ENCODE measurements at regions not wholly inside any gene's neighbourhood (a gene's known extent, or its start where the extent isn't known, plus 50 kb on each side); places are given as distances from the start of the nearest gene placed in this dataset.

DNA sequence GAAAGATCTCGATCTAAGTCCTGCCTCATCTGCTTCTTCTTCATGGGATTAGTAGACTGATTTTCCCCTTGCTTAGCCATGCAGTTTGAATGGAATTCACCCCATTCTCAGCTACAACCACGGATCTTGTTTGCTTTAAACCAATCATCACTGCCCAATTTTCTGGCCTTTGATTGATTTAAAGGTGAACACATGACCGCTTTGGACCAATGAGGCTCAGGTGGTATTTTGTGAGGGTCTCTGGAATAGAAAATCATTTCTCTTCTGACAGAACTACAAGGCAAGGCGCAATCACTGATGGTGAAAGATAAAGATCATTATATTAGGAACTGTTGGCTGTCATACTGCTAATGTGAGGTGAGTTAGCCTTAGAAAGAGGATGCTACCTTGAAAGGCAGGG, 213.0 kb upstream of the PLEKHG7 start:
- DNase-seq: no peak

DNA sequence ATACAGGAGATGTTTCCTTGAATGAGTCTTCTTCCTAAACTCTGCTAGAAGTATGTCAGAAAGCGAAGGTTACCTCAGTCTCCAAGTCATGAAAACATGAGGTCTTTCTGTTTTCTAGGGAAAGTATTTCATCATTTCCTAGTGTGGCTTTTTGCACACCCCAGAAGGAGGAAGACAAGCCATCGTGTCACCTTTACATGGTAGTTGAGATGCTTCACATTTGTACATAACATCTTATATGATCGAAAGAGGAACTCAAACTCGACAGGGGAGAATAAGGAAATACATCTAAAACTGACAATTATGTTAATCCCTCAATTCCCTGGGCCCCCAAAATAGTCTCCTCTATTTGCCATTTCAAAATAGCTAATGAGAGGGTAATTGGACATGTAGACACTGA, 214.1 kb upstream of the PLEKHG7 start:
- no peak for DNase-seq

DNA sequence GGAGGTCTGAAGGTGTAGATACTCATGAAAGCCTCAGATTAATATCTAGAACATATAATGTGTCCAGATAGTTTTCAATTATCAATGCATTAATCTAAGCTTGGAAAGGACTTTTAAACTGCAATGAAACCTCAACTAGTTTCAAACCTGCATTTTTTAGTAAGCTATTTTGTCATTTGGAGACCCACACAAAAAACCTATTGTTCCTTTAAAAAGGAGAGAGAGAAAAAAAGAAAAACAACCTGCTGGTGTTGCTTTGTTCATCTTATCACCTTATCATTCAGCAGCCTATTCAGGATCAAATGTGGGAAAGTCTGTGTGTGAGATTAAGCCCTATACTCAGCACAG, 215.7 kb upstream of the PLEKHG7 start:
- DNase-seq: no peak

DNA sequence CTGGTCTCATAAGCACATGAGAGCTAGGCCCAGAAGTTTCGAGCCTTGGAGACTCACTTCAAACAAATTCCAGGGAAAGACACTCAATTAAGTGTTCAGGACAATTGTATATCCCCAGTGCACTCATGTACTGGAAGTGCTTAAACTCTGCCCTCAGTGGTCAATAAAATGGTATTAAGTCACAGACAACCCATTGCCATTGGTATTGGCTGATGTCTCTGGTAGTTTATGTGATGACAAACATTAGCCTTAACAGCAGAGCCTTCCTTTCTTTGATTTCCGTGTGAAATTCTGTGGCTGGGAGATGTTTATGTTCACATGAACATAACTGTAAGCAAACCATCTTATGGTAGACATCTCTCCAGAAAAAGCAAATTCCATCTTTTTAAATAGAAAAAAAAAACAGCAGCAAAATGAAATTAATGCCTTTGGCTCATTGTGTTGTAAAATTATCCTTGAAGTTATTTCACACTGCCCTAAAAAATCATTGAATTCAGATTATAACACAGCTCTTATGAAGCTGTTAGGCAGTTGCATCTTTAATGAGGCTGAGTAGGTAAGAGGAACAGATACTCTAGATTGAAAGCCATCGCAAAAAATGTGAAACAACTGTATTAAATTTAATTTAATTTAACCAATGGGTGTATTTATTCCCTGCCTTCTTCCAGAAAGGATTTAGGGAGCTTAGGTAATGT, 216.2 kb upstream of the PLEKHG7 start:
- DNase-seq: no peak

DNA sequence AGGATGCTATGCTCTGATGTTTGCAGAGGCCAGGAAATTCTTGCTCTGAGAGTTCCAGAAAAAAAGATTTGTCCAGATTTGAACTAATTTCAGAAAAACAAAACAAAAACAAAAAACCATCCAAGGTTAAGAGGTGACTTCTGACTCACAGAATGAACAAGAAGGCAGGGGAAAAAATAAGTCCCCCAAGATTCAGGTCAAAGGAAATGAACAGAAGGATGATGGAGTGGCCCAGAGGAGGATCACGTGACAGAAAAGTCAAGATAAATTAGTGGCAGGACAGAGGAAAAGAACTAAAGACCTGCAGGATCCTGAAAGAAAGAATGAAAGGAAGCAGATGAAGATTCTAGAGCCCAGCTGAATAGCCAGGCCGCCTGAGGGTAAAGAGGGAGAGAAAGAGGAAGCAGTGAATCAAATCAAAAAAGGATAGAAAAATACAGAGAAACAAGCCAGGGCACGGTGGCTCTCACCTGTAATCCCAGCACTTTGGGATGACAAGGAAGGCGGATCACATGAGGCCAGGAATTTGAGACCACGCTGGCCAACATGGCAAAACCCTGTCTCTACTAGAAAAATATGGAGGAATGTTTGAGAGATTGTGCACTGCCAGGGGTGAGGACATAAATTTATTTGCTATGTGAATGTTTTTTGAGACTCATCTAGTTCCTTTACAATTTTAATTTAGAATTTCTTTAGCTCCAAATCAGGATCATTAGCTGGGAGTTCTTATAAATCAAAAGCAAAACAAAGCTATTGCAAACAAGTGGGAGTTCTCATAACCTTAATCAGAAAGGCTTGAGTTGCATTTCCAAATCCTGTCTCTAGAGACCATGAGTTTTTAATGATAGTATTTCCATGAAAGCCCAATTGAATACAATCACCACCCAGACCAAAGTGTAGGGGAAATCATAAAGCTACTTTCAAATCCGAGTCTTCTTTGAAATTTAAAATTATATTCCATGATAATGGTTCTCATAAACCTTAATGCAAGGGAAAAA, 217.1 kb upstream of the PLEKHG7 start:
- DNase-seq: no peak

DNA sequence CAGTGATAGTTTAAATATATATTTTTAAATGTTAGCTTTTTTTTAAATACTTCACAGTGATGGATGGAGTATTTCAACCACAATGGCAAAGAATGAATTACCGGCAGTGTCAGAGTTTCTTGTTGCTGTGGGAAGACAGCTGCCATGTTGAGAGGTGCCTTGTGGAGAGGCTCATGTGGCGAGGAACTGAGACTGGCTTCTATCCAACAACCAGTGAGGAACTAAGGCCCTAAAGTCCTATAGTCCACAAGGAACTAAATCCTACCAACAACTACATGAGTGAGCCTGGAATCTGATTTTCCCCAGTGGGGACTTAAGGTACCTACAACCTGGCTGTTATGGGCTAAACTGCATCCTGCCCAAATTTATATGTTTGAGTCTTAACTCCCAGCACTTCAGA, 220.2 kb upstream of the PLEKHG7 start:
- no peak for DNase-seq

DNA sequence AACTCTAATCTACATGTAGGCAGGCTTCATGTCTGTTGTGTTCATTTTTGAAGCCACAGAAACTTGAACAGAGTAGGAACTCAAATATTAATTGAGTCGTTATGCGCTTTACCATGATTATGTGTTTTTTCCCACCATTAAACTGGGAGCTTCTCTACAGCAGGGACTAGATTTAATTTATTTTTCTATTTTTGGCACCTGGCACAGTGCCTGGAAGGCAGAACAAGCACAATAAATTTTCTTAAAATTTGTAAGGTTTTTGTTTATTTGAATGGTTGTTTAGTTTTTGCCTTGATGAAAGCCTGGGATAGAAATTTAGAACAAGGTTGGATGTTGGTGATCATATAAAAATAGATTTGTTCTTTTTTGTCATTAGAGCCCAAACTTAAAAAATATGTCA, 221.7 kb upstream of the PLEKHG7 start:
- DNase-seq: no peak

DNA sequence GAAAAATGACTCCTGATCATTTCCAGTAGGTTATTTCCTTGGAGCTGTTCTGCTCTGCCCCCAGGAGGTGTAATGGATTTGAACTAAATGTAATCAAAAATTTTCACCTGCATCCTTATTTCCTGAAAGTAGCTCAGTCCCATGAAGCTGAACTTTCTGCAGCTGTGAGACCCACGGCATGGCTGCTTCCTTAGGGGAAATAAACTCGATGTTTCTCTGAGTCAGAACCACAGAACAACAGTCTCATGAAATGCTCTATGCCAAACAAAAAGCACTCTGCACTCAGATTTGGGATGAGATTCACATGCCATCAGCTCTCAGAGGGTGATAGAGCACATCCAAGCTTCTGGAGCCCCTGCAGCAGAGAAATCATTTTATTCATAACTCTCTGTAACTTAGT, 224.1 kb upstream of the PLEKHG7 start:
- no peak for DNase-seq

DNA sequence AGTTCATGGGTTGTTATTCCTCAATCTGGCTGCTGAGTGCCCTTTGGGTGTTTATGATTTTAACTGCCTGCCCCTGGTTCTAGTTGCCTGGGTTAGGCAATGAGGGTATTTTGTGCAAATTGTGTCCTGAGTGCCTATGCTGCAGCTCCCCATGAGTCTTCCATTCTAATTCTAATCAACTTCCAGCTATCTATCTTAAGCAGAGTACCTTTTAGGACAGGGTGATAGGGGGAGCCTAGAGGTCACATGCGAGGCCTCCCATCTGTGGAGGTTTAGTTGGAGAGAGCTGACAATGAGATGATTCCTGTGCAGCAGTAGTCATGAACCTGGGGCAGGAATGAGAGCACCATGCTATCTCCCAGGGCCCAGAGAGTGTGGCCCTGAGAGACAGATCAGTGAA, 225.9 kb upstream of the PLEKHG7 start:
- DNase-seq: no peak

DNA sequence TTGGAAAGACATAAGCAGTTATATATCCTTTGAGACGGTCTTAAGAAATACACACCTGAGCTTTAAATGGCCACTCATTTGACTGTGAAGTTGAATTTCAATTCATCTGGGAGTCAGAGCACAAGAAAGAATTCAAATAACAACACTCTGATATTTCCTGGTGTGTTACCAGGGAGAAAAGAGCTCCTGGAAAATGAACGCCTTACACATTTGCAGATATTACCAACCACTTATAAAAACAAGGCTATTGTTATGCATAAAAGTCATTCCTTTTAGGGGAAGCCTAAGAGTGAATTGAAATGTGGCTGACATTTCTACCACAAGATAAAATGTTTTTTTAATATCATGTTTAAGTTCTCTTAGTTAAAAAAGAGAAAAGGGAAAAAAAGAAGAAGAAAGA, 229.2 kb upstream of the PLEKHG7 start:
- no peak for DNase-seq

DNA sequence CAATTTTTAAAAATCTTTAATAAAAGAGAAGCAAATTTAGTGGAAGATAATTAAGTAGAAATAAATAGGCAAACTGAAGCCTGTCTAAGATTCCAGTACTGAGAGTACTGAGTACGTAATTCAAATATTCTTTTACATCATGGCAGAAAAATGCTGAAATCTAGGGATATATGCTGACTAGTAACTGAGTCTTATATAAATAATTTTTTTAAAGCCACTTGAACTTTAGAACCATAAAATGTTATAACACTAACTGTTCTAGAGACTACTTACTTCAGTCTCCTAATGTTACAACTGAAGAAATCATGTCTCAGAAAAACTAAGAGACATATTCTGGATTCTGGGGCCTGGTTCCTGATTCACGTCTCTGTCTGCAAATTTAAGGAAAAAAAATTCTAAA, 230.6 kb upstream of the PLEKHG7 start:
- DNase-seq: no peak

DNA sequence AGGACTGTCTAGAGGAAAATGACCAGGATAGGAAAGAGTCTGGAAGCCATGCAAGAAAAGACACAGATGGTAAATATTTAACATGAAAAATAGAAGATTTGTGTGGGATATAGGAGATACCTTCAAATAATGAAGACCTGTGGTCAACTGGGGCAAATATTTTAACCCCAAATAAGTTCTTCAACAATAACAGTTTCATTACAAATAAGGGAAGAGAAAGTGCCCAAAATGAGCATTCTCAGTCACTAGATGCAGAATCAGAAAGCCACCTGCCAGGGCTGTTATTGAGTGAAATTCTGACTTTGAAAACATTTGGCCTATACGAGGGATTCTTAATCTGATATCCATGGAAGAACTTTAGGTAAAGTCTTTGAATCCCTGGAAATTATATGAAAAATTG, 231.2 kb upstream of the PLEKHG7 start:
- no peak for DNase-seq

DNA sequence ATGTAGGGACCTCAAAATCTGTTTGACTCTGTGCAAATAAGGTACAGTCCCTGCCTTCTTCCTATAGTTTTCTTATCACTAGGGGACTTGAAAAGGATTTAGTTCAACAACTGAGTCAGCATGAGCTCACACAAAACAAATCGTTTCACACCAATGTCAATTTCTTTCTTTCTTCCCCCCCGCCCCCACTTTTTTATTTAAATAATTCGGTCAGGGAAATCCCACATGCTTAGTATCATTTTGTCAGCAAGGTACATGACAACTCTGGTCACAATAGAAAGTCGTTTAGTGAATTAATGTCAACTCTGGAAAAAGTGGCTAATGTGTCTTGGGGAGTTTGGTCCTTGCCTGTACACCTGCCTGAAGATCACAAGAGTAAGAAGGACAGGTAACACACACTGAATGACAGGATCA, 232.2 kb upstream of the PLEKHG7 start:
- DNase-seq: no peak

DNA sequence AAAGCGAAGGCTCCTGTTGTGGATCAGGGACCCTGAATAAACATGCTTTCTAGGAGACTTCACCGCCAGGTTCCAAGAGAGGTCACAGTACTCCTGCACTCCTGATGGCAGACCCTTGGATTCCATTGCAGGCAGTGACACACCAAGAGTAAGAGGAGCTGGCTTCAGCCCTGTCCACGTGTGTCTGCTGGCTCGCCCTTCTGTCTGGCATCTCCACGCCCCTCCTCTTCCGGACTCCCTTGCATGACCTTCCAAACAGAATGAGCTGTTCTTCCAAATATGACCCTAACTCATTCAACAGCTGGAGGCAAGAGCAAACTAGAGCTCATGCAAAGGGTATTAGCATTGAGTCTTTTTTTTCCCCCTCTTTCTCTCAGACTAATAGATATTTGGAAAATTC, 233.0 kb upstream of the PLEKHG7 start:
- DNase-seq: no peak

DNA sequence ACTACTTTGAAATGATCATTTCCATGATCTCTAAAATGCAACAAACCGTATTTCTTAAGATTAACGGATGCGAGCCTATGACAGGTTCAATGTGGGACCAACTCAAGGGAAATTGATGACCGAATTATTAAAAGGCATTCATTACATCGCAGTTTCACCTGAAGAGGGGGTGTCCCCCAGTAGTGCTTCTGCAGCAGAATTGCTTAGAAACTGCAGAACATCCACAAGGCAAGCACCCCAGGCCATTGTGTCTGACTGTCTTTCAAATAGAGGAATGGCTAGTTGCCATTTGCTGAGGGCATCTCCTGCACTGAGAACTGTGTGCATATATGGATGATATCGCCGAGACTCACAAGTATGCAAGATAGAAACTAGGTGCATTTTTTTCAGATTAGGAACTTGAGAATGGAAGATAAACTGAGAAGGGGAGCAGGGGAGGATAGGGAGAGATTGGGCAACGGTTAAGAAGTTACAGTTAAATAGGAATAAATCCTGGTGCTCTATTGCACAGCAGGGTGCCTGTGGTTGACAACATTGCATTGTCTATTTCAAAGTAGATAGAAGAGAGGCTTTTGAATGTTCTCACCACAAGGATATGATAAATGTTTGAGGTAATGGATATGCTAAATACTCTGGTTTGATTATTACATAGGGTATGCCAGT, 234.3 kb upstream of the PLEKHG7 start:
- DNase-seq: no peak

DNA sequence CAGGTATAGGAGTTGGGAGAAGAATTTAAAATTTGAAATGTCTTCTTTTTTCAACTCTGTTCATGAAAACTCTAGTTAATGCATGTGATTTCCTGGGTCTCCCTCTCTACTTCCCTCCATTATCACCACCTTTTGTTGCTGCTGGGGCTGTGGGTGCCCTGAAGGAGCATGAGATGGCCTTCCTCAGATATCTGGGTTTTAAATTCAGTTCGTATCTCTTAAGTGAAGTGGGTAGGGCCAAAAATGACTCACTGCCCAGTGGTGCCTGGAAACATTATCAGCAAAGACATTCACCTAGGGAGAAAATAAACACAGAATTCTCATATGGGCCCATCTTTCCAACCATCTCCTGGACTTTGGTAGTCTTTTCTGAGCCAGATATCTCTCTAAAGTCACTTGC, 234.9 kb upstream of the PLEKHG7 start:
- DNase-seq: no peak

DNA sequence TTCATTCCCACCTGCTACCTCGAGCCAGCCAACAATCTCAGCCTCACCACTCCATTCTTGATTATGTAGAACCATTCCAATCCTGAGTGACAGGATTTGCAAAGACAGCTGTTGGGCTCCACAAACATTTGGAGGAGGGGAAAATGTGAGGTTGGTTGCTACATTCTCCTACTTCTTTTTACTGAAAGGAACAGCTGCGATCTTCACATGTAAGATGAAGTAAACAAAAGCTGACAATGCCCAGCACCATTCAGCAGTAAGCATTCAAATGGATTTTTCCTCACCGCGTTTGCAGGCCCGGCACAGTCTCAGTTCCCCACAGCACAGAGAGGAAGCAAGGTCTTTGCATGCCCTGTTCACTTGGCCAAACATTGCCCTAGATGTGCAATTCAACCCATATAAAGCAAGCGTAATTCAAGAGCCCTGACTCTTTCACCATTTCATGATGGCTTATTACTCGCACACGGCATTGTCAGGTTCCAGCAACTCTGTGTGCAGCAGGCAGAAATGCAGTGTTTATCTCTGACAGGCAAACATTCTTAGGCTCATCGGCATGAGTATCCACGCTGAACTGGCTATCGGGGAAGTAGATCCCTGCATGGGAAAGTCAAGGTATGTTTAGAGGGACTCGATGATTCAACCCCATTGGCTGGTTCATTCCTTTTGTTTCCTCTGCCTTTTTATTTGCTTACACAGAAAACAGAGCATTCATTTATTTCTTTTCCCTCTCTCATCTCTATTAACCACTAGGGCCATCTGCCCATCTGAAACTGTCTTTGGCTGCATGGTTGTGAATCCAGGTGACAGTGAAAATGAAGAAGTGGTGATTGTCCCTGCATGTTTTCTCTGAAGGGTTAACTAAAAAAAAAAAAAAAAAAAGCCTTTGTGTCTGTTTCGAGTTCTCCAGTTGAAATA, 236.1 kb upstream of the PLEKHG7 start:
- DNase-seq: peak; percentile 70

DNA sequence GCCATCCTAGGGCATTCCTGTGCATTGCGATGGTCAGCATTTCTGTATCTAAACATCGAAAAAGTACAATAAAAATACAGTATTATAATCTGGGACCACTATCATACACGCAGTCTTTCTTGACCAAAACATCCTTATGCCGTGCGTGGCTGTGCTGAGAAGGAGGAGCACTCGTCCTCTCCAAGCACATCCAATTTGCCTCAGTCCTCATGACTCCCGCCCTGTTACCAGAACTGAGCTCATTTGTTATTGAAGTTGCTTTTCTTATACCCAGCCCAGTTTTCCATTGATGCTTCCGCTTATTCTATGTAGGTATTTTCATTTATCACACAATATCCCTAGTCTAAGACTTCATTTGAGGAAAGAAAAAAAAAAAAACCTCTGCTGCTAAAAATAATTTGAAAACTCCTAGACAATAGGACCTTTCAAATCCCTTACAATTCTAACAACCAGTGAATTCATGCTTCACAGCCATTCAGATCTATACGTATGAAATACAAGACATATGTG, 236.9 kb upstream of the PLEKHG7 start:
- DNase-seq: no peak

DNA sequence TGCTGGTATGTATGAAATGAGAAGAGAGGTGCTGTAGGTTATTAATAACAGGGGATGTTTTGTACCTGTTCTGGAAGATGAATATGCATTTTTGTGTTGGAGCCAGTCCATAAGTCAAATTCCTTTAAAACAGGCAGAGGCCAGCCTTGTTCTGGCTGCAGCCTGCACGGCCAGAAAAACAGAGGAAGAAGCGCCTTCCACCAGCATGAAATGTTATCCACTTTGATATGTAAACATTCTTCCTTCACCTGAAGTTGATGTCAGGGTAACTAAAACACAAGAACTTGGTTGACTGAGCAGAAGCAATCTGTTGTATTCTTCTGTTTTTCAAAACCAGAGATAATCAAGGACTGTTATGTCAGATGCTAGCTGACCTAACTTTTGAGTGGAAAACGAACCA, 237.9 kb upstream of the PLEKHG7 start:
- no peak for DNase-seq

DNA sequence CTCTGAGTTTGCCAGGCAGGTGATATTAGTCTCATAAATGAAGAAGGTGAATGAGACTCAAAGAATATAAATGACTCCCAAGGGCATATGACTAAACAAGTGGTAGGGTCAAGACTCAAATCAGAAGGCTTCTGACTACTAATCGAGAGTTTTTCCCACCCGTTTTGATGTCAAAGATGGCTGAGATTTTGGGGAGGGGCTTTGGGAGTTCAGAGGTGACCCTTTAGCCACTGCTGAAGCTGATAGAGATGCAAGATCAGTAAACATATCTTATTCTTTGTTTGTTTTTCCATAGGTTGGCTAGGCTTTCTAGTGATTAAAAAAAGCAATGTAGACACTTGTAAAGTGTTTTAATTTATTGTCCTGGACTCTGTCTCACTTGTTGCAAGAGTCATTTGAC, 239.6 kb upstream of the PLEKHG7 start:
- DNase-seq: no peak

DNA sequence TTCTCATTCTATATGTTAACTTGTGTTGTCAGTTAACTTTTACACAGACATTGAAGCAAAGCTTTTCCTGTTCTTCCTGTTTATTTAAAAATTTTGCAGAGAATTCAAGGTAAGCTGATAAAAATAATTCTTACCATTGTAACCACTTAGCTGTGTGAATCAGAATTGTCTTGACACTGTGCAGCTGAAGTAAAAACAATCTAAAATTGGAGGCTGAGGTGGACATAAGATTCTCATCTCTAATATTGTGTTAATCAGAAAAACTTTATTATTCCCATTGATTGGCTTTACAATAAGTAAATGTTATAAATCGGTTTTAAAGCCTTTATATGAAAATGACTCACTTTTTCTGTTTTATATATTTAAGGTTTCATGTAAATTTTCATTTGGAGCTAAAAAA, 240.3 kb upstream of the PLEKHG7 start:
- no peak for DNase-seq

DNA sequence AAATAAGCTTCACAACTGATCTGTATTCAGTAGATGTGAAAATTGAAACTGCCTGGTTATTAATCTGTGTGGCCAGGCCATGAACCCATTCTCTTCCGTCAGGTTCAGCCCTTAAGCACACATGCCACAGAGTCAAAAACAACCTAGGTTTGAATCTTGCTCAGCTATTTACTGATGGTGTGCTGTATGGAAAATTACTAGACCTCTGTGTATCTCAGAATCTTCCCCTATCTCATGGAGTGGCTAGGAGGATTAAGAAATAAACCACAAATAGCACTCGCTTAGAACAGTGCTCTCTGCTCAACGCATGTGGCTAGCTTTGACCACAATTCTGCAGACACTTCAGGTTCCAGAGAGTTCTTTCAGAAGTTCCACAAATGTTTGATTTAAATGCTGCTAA, 240.7 kb upstream of the PLEKHG7 start:
- DNase-seq: no peak

DNA sequence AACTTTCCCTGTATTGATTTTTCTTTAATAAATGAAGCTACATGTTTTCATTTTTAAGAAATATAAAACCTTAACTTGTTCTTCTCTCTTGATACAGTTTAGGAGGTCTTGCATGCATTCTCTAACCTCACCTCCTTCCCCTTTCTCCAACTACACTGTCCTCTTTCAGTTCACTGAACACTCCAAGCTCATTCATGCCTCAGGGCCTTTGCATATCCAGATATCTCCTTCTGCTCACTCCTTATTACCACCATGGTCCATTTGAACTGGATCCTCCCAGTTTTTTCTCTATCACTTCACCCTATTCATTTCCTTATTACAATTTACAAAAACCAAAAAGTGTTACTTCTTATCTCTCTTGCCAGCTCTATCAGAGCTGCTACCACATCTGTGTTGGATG, 242.9 kb upstream of the PLEKHG7 start:
- DNase-seq: no peak
